NB4 (cell line): ENCODE measurements at regions not wholly inside any gene's neighbourhood (a gene's known extent, or its start where the extent isn't known, plus 50 kb on each side); places are given as distances from the start of the nearest gene placed in this dataset.

Experiments used
- MYC ChIP-seq: IDR thresholded peaks from 2 replicates; pipeline ENCODE4 v1.6.1; 2011; ENCODE audit warnings: low read depth, low read length
- POLR2A ChIP-seq: IDR thresholded peaks from 2 replicates; pipeline ENCODE4 v1.6.1; 2011; ENCODE audit warnings: mild to moderate bottlenecking; ENCODE audit not compliant: insufficient read length; ENCODE audit errors: extremely low read depth
- TF ChIP-seq, protein P1 (sequence below): IDR thresholded peaks from one replicate; pipeline ENCODE4 v1.5.1; 2012; ENCODE audit warnings: low read depth, low read length
- TF ChIP-seq, protein P2 (sequence below): IDR thresholded peaks from 2 replicates; pipeline ENCODE4 v1.6.1; 2011; ENCODE audit warnings: low read depth, low read length

DNA sequence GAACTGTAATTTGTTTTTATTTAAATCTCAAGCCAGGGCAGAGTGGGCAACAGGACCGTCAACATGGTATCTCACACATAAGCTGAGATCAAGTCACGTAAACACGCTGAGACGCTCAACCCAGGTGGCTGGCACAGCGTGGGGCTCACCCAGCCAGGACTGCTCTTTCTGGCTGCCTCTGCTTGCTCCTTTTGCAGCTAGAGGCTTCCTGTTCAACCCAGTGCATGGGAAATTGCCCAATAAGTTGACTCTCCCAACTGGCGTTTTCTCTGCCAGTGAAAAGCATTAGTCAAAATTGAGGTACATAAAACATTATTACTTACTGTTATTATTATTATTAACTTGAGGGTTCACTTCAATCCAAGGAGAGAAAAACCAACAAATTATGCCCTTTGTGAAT lies 398.1 kb downstream of the NR2F2 start:
- TF ChIP-seq, protein P1, sequence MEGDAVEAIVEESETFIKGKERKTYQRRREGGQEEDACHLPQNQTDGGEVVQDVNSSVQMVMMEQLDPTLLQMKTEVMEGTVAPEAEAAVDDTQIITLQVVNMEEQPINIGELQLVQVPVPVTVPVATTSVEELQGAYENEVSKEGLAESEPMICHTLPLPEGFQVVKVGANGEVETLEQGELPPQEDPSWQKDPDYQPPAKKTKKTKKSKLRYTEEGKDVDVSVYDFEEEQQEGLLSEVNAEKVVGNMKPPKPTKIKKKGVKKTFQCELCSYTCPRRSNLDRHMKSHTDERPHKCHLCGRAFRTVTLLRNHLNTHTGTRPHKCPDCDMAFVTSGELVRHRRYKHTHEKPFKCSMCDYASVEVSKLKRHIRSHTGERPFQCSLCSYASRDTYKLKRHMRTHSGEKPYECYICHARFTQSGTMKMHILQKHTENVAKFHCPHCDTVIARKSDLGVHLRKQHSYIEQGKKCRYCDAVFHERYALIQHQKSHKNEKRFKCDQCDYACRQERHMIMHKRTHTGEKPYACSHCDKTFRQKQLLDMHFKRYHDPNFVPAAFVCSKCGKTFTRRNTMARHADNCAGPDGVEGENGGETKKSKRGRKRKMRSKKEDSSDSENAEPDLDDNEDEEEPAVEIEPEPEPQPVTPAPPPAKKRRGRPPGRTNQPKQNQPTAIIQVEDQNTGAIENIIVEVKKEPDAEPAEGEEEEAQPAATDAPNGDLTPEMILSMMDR, result no peak
- TF ChIP-seq POLR2A, result peak; percentile 41
- TF ChIP-seq, protein P2, sequence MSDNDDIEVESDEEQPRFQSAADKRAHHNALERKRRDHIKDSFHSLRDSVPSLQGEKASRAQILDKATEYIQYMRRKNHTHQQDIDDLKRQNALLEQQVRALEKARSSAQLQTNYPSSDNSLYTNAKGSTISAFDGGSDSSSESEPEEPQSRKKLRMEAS, result peak; percentile 80
- peak; percentile 80 for TF ChIP-seq MYC
